GM23248 (cell line): ENCODE measurements at regions not wholly inside any gene's neighbourhood (a gene's known extent, or its start where the extent isn't known, plus 50 kb on each side); places are given as distances from the start of the nearest gene placed in this dataset.

Experiments used
- EZH2 ChIP-seq: fragments of 200-600 bp; sonication (generic); IDR thresholded peaks from 2 replicates; pipeline ENCODE4 v1.6.1; 2018; ENCODE audit warnings: antibody characterized with exemption, mild to moderate bottlenecking; ENCODE audit not compliant: insufficient read depth, poor library complexity, severe bottlenecking
- EZH2phosphoT487 ChIP-seq: fragments of 200-600 bp; sonication (generic); IDR thresholded peaks from 2 replicates; pipeline ENCODE4 v1.6.1; 2018; ENCODE audit warnings: antibody characterized with exemption, moderate library complexity, mild to moderate bottlenecking, low read depth; ENCODE audit not compliant: insufficient read depth

GRCh38 chr11:71164621-71165020 lies 87.8 kb downstream of the SHANK2 start:
- TF ChIP-seq EZH2 = no peak
- no peak for TF ChIP-seq EZH2phosphoT487
